MM.1S (cell line): ENCODE measurements at regions not wholly inside any gene's neighbourhood (a gene's known extent, or its start where the extent isn't known, plus 50 kb on each side); places are given as distances from the start of the nearest gene placed in this dataset.

Source experiments
- DNase-seq: peaks from one replicate; pipeline ENCODE4 v3.0.0-alpha.2; 2015
- H2AFZ ChIP-seq: fragments of 300-600 bp; sonication (generic); 2 replicates; pipeline ENCODE4 v1.6.0; 2016; ENCODE audit warnings: antibody characterized with exemption, low read length
- H3F3A ChIP-seq: fragments of 300-600 bp; sonication (generic); 2 replicates; pipeline ENCODE4 v1.6.1; 2016; ENCODE audit warnings: mild to moderate bottlenecking, antibody characterized with exemption, low read length, moderate library complexity, mixed read lengths; ENCODE audit not compliant: insufficient read depth
- H3K27ac ChIP-seq: fragments of 300-600 bp; sonication (generic); 2 replicates; pipeline ENCODE4 v1.5.1; 2016; ENCODE audit warnings: mild to moderate bottlenecking, low read length
- H3K27me3 ChIP-seq: fragments of 300-600 bp; sonication (generic); replicated peaks from 2 replicates; pipeline ENCODE4 v1.6.0; 2016; ENCODE audit warnings: low read length; ENCODE audit not compliant: insufficient read depth
- H3K36me3 ChIP-seq: fragments of 300-600 bp; sonication (generic); replicated peaks from 2 replicates; pipeline ENCODE4 v1.6.1; 2016; ENCODE audit warnings: mild to moderate bottlenecking, low read length, mixed read lengths; ENCODE audit not compliant: insufficient read depth
- H3K4me1 ChIP-seq: fragments of 300-600 bp; sonication (generic); 2 replicates; pipeline ENCODE4 v1.6.1; 2016; ENCODE audit warnings: low read length, mixed read lengths
- H3K4me2 ChIP-seq: fragments of 300-600 bp; sonication (generic); 2 replicates; pipeline ENCODE4 v1.6.0; 2016; ENCODE audit warnings: low read depth, low read length
- H3K4me3 ChIP-seq: fragments of 300-600 bp; sonication (generic); 2 replicates; pipeline ENCODE4 v1.5.1; 2016; ENCODE audit warnings: low read length, mixed read lengths
- H3K79me2 ChIP-seq: fragments of 300-600 bp; sonication (generic); 2 replicates; pipeline ENCODE4 v1.6.1; 2016; ENCODE audit warnings: mixed run types, low read length, mixed read lengths
- H3K9ac ChIP-seq: fragments of 300-600 bp; sonication (generic); 2 replicates; pipeline ENCODE4 v1.6.1; 2016; ENCODE audit warnings: low read length, mixed read lengths
- H3K9me2 ChIP-seq: fragments of 300-600 bp; sonication (generic); replicated peaks from 2 replicates; pipeline ENCODE4 v1.6.1; 2016; ENCODE audit warnings: mild to moderate bottlenecking, low read length, mixed read lengths; ENCODE audit not compliant: insufficient read depth
- H3K9me3 ChIP-seq: fragments of 300-600 bp; sonication (generic); replicated peaks from 2 replicates; pipeline ENCODE4 v1.6.1; 2016; ENCODE audit warnings: mild to moderate bottlenecking, low read length, mixed read lengths; ENCODE audit not compliant: insufficient read depth
- H4K20me1 ChIP-seq: fragments of 300-600 bp; sonication (generic); 2 replicates; pipeline ENCODE4 v1.6.1; 2016; ENCODE audit warnings: mild to moderate bottlenecking, low read length, moderate library complexity, mixed read lengths; ENCODE audit not compliant: insufficient read depth
- EZH2 ChIP-seq: fragments of 300-600 bp; sonication (generic); optimal IDR thresholded peaks from 2 replicates; pipeline ENCODE3; 2017; ENCODE audit warnings: low read depth, mild to moderate bottlenecking, antibody characterized with exemption, low read length, mixed read lengths
- EZH2phosphoT487 ChIP-seq: fragments of 300-600 bp; sonication (generic); IDR thresholded peaks from 2 replicates; pipeline ENCODE4 v1.6.1; 2018; ENCODE audit warnings: antibody characterized with exemption, low read length
- TF ChIP-seq, protein P1 (sequence below): fragments of 300-600 bp; sonication (generic); IDR thresholded peaks from 2 replicates; pipeline ENCODE4 v1.5.1; 2016; ENCODE audit warnings: antibody characterized with exemption, low read length, mixed read lengths

GRCh38 chr11:69892986-69893555, 73.9 kb upstream of the FGF3 start:
- H3K27ac ChIP-seq, result no peak overlapping the region

GRCh38 chr11:69893631-69894030, 74.4 kb upstream of the FGF3 start:
- no peaks in the 10 kb centered on the region for H3F3A ChIP-seq

More at GRCh38 chr11:69892986-69893555, 73.9 kb upstream of the FGF3 start:
- no peak for TF ChIP-seq EZH2phosphoT487
- TF ChIP-seq EZH2, result no peak
- TF ChIP-seq, protein P1, sequence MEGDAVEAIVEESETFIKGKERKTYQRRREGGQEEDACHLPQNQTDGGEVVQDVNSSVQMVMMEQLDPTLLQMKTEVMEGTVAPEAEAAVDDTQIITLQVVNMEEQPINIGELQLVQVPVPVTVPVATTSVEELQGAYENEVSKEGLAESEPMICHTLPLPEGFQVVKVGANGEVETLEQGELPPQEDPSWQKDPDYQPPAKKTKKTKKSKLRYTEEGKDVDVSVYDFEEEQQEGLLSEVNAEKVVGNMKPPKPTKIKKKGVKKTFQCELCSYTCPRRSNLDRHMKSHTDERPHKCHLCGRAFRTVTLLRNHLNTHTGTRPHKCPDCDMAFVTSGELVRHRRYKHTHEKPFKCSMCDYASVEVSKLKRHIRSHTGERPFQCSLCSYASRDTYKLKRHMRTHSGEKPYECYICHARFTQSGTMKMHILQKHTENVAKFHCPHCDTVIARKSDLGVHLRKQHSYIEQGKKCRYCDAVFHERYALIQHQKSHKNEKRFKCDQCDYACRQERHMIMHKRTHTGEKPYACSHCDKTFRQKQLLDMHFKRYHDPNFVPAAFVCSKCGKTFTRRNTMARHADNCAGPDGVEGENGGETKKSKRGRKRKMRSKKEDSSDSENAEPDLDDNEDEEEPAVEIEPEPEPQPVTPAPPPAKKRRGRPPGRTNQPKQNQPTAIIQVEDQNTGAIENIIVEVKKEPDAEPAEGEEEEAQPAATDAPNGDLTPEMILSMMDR, result no peak
- H3K9ac ChIP-seq, result no peak overlapping the region
- H3K27me3 ChIP-seq, result peaks cover 92% of the 10 kb centered on the region
- no peak for DNase-seq
- H3K79me2 ChIP-seq, result no peaks in the 10 kb centered on the region
- H3K36me3 ChIP-seq, result no peaks in the 10 kb centered on the region
- no peaks in the 10 kb centered on the region for H3K9me2 ChIP-seq
- H2AFZ ChIP-seq, result no peak overlapping the region
- no peaks in the 10 kb centered on the region for H4K20me1 ChIP-seq
- no peak overlapping the region for H3K4me3 ChIP-seq
- H3F3A ChIP-seq, result no peaks in the 10 kb centered on the region
- no peaks in the 10 kb centered on the region for H3K4me1 ChIP-seq
- H3K9me3 ChIP-seq, result no peaks in the 10 kb centered on the region
- no peak overlapping the region for H3K4me2 ChIP-seq

GRCh38 chr11:69894181-69894611, 75.0 kb upstream of the FGF3 start:
- no peaks in the 10 kb centered on the region for H3K4me1 ChIP-seq
- no peak overlapping the region for H3K4me2 ChIP-seq
- no peaks in the 10 kb centered on the region for H3K36me3 ChIP-seq
- no peaks in the 10 kb centered on the region for H3F3A ChIP-seq
- no peaks in the 10 kb centered on the region for H3K9me3 ChIP-seq
- no peak for DNase-seq
- H3K27me3 ChIP-seq, result peaks cover 95% of the 10 kb centered on the region
- no peak overlapping the region for H3K27ac ChIP-seq
- no peaks in the 10 kb centered on the region for H3K9me2 ChIP-seq
- no peaks in the 10 kb centered on the region for H3K79me2 ChIP-seq
- TF ChIP-seq EZH2phosphoT487 (no peak), EZH2 (no peak)
- TF ChIP-seq, protein P1, result no peak
- H3K4me3 ChIP-seq, result no peak overlapping the region
- H2AFZ ChIP-seq, result no peak overlapping the region
- no peaks in the 10 kb centered on the region for H4K20me1 ChIP-seq
- H3K9ac ChIP-seq, result no peak overlapping the region

More at GRCh38 chr11:69893631-69894030, 74.4 kb upstream of the FGF3 start:
- no peaks in the 10 kb centered on the region for H3K9me3 ChIP-seq
- H2AFZ ChIP-seq, result no peak overlapping the region
- H3K4me3 ChIP-seq, result no peak overlapping the region
- H3K9ac ChIP-seq, result no peak overlapping the region
- H3K4me2 ChIP-seq, result no peak overlapping the region
- H3K4me1 ChIP-seq, result no peaks in the 10 kb centered on the region
- no peak overlapping the region for H3K27ac ChIP-seq
- no peaks in the 10 kb centered on the region for H3K79me2 ChIP-seq
- no peaks in the 10 kb centered on the region for H3K9me2 ChIP-seq
- peaks cover 92% of the 10 kb centered on the region for H3K27me3 ChIP-seq
- H4K20me1 ChIP-seq, result no peaks in the 10 kb centered on the region
- DNase-seq, result no peak
- TF ChIP-seq EZH2 (no peak), EZH2phosphoT487 (no peak)
- TF ChIP-seq, protein P1, result no peak
- no peaks in the 10 kb centered on the region for H3K36me3 ChIP-seq
